Transverse colon (tissue), 3 donors: ENCODE measurements at regions not wholly inside any gene's neighbourhood (a gene's known extent, or its start where the extent isn't known, plus 50 kb on each side); places are given as distances from the start of the nearest gene placed in this dataset.

Experiments used
- POLR2A ChIP-seq: fragments of 450-650 bp; IDR thresholded peaks from one replicate; pipeline ENCODE4 v1.6.1; 2016; ENCODE audit warnings: antibody characterized with exemption, mild to moderate bottlenecking, moderate library complexity
- TF ChIP-seq, protein P1 (sequence below), 5 experiments: fragments of 200-600 bp in 3 of 5; fragments of 450-650 bp in 2 of 5; sonication (generic) in 3 of 5; IDR thresholded peaks; 1 replicate in 2 of 5; 2 replicates in 3 of 5; pipeline ENCODE4 v1.5.1; 2016 to 2017; ENCODE audit warnings: antibody characterized with exemption in 5 of 5, inconsistent platforms in 3 of 5, mild to moderate bottlenecking in 2 of 5, moderate library complexity in 1 of 5

- no peak for TF ChIP-seq POLR2A
- TF ChIP-seq, protein P1, sequence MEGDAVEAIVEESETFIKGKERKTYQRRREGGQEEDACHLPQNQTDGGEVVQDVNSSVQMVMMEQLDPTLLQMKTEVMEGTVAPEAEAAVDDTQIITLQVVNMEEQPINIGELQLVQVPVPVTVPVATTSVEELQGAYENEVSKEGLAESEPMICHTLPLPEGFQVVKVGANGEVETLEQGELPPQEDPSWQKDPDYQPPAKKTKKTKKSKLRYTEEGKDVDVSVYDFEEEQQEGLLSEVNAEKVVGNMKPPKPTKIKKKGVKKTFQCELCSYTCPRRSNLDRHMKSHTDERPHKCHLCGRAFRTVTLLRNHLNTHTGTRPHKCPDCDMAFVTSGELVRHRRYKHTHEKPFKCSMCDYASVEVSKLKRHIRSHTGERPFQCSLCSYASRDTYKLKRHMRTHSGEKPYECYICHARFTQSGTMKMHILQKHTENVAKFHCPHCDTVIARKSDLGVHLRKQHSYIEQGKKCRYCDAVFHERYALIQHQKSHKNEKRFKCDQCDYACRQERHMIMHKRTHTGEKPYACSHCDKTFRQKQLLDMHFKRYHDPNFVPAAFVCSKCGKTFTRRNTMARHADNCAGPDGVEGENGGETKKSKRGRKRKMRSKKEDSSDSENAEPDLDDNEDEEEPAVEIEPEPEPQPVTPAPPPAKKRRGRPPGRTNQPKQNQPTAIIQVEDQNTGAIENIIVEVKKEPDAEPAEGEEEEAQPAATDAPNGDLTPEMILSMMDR (IDR thresholded peaks at IDR 0.05) = no peak
These were observed 1024.8 kb downstream of the TBL1XR1 start for GRCh38 chr3:176172492-176172891.
